HepG2 (cell line): ENCODE measurements at regions not wholly inside any gene's neighbourhood (a gene's known extent, or its start where the extent isn't known, plus 50 kb on each side); places are given as distances from the start of the nearest gene placed in this dataset.

Source experiments
- ATAC-seq: fragments of 200-7000 bp; cut with Tn5 transposase; 3 replicates; pipeline ENCODE4 v1.9.1; 2020; ENCODE audit warnings: mild to moderate bottlenecking, moderate library complexity
- BruUV-seq: library from RNA; stranded (reverse); fragments of 400-500 nt; replicated peaks from 2 replicates; lab custom pipeline; 2021; lab: Mats Ljungman, UMichigan
- CTCF ChIA-PET: fragments of 300-600 bp; formaldehyde crosslinking; extraction: SDS; loops from one replicate; lab custom pipeline; 2021; ENCODE audit warnings: low total read pairs, inconsistent platforms, low intra/inter-chr PET ratio; lab: Yijun Ruan, JAX
- POLR2A ChIA-PET: fragments of 350-600 bp; sonication (Branson Sonifier 250); formaldehyde crosslinking; loops from one replicate; lab custom pipeline; 2020; ENCODE audit warnings: antibody characterized with exemption, inconsistent platforms; lab: Yijun Ruan, JAX
- DNase-seq: peaks from one replicate; pipeline ENCODE4 v3.0.0-alpha.2; 2015; ENCODE audit warnings: low spot score
- FAIRE-seq: peaks from 3 replicates; lab custom pipeline; 2011; peaks lifted over from hg19 to GRCh38; lab: Jason Lieb, UNC
- H2AFZ ChIP-seq: one replicate; pipeline ENCODE4 v1.6.1; 2011; ENCODE audit warnings: low read length, inconsistent platforms
- H3K27ac ChIP-seq: fragments of 300-600 bp; 3 replicates; pipeline ENCODE4 v1.8.0; 2011; ENCODE audit warnings: mixed run types, mild to moderate bottlenecking, mixed read lengths, low read length, inconsistent platforms; ENCODE audit not compliant: insufficient read depth; ENCODE audit errors: extremely low read length
- H3K27me3 ChIP-seq, 2 experiments: fragments of 200-600 bp in 1 of 2; 2 replicates in 1 of 2; 3 replicates in 1 of 2; pipeline versions ENCODE4 v1.6.0 to v1.8.0; 2011; ENCODE audit warnings: low read length in 2 of 2, mild to moderate bottlenecking in 2 of 2, moderate library complexity in 2 of 2, inconsistent platforms in 1 of 2; ENCODE audit not compliant: insufficient read depth in 2 of 2, control insufficient read depth in 1 of 2
- H3K36me3 ChIP-seq, 2 experiments: fragments of 200-600 bp in 1 of 2; replicated peaks in 1 of 2; 2 replicates in 1 of 2; 3 replicates in 1 of 2; pipeline versions ENCODE4 v1.5.1 to v1.8.0; 2011; ENCODE audit warnings: low read length in 2 of 2, inconsistent platforms in 1 of 2; ENCODE audit not compliant: insufficient read depth in 2 of 2, control insufficient read depth in 1 of 2
- H3K4me1 ChIP-seq: 2 replicates; pipeline ENCODE4 v1.5.1; 2012; ENCODE audit warnings: low read length, inconsistent platforms; ENCODE audit not compliant: insufficient read depth
- H3K4me2 ChIP-seq: 2 replicates; pipeline ENCODE4 v1.6.0; 2011; ENCODE audit warnings: low read depth, low read length, inconsistent platforms
- H3K4me3 ChIP-seq, 3 experiments: fragments of 200-600 bp in 1 of 3; sonication (generic), shearing (Covaris generic) in 1 of 3; replicated peaks in 1 of 3; 2 replicates each; pipeline ENCODE4 v1.5.1; 2011 to 2016; ENCODE audit warnings: low read length in 3 of 3, inconsistent platforms in 2 of 3, low read depth in 2 of 3, mild to moderate bottlenecking in 2 of 3, control low read depth in 1 of 3, mixed read lengths in 1 of 3; ENCODE audit not compliant: insufficient read depth in 1 of 3
- H3K79me2 ChIP-seq: one replicate; pipeline ENCODE4 v1.6.1; 2011; ENCODE audit warnings: low read length, inconsistent platforms; ENCODE audit not compliant: insufficient read depth
- H3K9ac ChIP-seq: 2 replicates; pipeline ENCODE4 v1.6.0; 2011; ENCODE audit warnings: mild to moderate bottlenecking, low read depth, low read length, inconsistent platforms; ENCODE audit not compliant: insufficient read depth
- H3K9me3 ChIP-seq: 2 replicates; pipeline ENCODE4 v1.5.1; 2012; ENCODE audit warnings: mild to moderate bottlenecking, low read length
- H4K20me1 ChIP-seq: 2 replicates; pipeline ENCODE4 v1.6.0; 2011; ENCODE audit warnings: inconsistent platforms, mild to moderate bottlenecking, low read length, moderate library complexity; ENCODE audit not compliant: insufficient read depth
- BRCA1 ChIP-seq: sonication (generic); formaldehyde crosslinking; IDR thresholded peaks from 2 replicates; pipeline ENCODE4 v1.4.0; 2020; ENCODE audit warnings: missing genetic modification reagents
- ESRRA ChIP-seq: sonication (generic); formaldehyde crosslinking; IDR thresholded peaks from 2 replicates; pipeline ENCODE4 v1.5.1; 2020; ENCODE audit warnings: mild to moderate bottlenecking, low read depth, missing genetic modification reagents
- GATA4 ChIP-seq: sonication (generic); IDR thresholded peaks from 2 replicates; pipeline ENCODE4 v1.6.1; 2016; ENCODE audit warnings: antibody characterized with exemption, low read depth, borderline replicate concordance
- KAT7 ChIP-seq: IDR thresholded peaks from 2 replicates; pipeline ENCODE4 v1.6.1; 2018; ENCODE audit warnings: borderline replicate concordance, missing compliant biosample characterization
- RFXAP ChIP-seq: sonication (generic); formaldehyde crosslinking; IDR thresholded peaks from 2 replicates; pipeline ENCODE4 v1.4.0; 2020; ENCODE audit warnings: missing genetic modification reagents, borderline replicate concordance
- SOX6 ChIP-seq, 2 experiments: fragments of 450-650 bp in 1 of 2; sonication (generic) in 1 of 2; formaldehyde crosslinking in 1 of 2; IDR thresholded peaks; 2 replicates each; pipeline versions ENCODE4 v1.4.0 to v1.6.1; 2017 to 2020; ENCODE audit warnings: antibody characterized with exemption in 1 of 2, mild to moderate bottlenecking in 1 of 2, missing genetic modification reagents in 1 of 2
- TARDBP ChIP-seq: sonication (generic); formaldehyde crosslinking; IDR thresholded peaks from 2 replicates; pipeline ENCODE4 v1.8.0; 2022; ENCODE audit warnings: mild to moderate bottlenecking, missing genetic modification reagents
- ZBTB1 ChIP-seq: sonication (generic); formaldehyde crosslinking; IDR thresholded peaks from 2 replicates; pipeline ENCODE4 v1.4.0; 2020; ENCODE audit warnings: missing genetic modification reagents, borderline replicate concordance
- ZFP82 ChIP-seq: sonication (generic); formaldehyde crosslinking; IDR thresholded peaks from 2 replicates; pipeline ENCODE4 v1.5.1; 2020; ENCODE audit warnings: mild to moderate bottlenecking, missing genetic modification reagents, borderline replicate concordance
- ZNF75D ChIP-seq: sonication (generic); formaldehyde crosslinking; IDR thresholded peaks from 2 replicates; pipeline ENCODE4 v1.8.1; 2023; ENCODE audit warnings: missing genetic modification reagents, mild to moderate bottlenecking, borderline replicate concordance
- WGBS: methylation state at CpG from one replicate; pipeline ENCODE4 v1.1.6; 2017; ENCODE audit warnings: low lambda C conversion rate; 5-methylcytosine and 5-hydroxymethylcytosine counted together
- in situ Hi-C: cut with HindIII; loops from 2 replicates; pipeline ENCODE4 v1.10.0; 2017; ENCODE audit warnings: low pct_unique_long_range_greater_than_20kb; ENCODE audit not compliant: extremely low pct_ligation_motif_present
- intact Hi-C: fragments of 100-400 bp; cut with micrococcal nuclease; formaldehyde crosslinking; loops from one replicate; pipeline ENCODE4 v1.10.0; 2022; ENCODE audit not compliant: unreplicated experiment
- TF ChIP-seq, protein P1 (sequence below): sonication (generic); formaldehyde crosslinking; IDR thresholded peaks from 2 replicates; pipeline ENCODE4 v1.5.0; 2020; ENCODE audit warnings: mild to moderate bottlenecking, missing genetic modification reagents, moderate library complexity
- TF ChIP-seq, protein P2 (sequence below): sonication (generic); formaldehyde crosslinking; IDR thresholded peaks from 2 replicates; pipeline ENCODE4 v1.4.0; 2020; ENCODE audit warnings: missing genetic modification reagents, borderline replicate concordance

DNA sequence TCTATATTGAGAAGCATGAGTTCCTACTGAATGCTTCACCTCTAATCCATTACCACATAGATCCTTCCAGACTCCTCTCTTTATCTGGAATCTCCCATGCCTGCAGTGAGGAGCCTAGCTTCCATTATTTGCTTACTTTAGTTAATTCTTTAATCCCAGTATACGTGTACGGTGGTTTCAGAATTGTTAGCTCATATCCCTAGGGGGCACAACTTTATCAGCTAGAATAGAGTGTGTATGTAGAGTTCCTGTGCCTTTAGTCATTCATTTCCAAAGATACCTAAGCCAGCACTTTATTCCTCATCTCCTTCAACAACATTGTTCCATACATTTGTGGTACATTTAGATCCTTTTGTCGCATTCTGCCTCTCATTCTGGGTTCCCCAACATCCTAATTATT is 226.0 kb downstream of the TJP1 start:
- in situ Hi-C loops (no loop called here), intact Hi-C loops (no loop called here)
- DNase-seq, result no peak
- TF ChIP-seq, protein P1, sequence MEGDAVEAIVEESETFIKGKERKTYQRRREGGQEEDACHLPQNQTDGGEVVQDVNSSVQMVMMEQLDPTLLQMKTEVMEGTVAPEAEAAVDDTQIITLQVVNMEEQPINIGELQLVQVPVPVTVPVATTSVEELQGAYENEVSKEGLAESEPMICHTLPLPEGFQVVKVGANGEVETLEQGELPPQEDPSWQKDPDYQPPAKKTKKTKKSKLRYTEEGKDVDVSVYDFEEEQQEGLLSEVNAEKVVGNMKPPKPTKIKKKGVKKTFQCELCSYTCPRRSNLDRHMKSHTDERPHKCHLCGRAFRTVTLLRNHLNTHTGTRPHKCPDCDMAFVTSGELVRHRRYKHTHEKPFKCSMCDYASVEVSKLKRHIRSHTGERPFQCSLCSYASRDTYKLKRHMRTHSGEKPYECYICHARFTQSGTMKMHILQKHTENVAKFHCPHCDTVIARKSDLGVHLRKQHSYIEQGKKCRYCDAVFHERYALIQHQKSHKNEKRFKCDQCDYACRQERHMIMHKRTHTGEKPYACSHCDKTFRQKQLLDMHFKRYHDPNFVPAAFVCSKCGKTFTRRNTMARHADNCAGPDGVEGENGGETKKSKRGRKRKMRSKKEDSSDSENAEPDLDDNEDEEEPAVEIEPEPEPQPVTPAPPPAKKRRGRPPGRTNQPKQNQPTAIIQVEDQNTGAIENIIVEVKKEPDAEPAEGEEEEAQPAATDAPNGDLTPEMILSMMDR (CRISPR knock-in tag), result 0 out of 2 replicates have a peak, but pooled peaks have one; percentile 11
- TF ChIP-seq, protein P2, sequence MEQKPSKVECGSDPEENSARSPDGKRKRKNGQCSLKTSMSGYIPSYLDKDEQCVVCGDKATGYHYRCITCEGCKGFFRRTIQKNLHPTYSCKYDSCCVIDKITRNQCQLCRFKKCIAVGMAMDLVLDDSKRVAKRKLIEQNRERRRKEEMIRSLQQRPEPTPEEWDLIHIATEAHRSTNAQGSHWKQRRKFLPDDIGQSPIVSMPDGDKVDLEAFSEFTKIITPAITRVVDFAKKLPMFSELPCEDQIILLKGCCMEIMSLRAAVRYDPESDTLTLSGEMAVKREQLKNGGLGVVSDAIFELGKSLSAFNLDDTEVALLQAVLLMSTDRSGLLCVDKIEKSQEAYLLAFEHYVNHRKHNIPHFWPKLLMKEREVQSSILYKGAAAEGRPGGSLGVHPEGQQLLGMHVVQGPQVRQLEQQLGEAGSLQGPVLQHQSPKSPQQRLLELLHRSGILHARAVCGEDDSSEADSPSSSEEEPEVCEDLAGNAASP (CRISPR knock-in tag), result no peak
- no peak for TF ChIP-seq RFXAP (CRISPR knock-in tag)
- Histone ChIP-seq H4K20me1 (no peaks in the 10 kb centered on the region), H3K9me3 (no peaks in the 10 kb centered on the region), H3K36me3 (no peaks in the 10 kb centered on the region), H3K9ac (no peak overlapping the region), H3K4me1 (no peaks in the 10 kb centered on the region), H3K27ac (no peak overlapping the region), H3K79me2 (no peaks in the 10 kb centered on the region), H3K27me3 (no peaks in the 10 kb centered on the region; a peak in 2 of 5 replicates), H3K4me2 (no peak overlapping the region), H2AFZ (no peak overlapping the region), H3K4me3 (no peak overlapping the region)
- no TSS peak for BruUV-seq
- POLR2A ChIA-PET, result no interaction called here
- no peak for FAIRE-seq
- no peak for ATAC-seq
- CTCF ChIA-PET, result no interaction called here
- WGBS, result 34% methylated on average over 3 of the region's 3 CpGs

DNA sequence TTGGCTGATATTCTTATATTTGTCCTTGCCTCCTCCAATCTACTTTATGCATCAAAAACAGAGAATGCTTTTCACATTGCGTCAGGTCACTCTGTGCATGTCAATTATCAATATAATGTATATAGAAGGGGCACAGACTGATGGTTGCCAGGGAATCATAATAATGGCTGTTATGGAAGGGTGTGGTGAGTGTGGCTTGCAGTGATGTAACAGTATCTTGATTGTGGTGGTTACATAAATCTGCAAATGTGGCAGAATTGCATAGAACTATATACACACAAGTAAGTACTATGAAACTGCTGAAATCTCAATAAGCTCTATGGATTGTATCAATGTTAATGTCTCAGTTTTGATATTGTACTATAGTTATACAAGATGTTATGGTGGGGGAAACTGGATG is 228.6 kb downstream of the TJP1 start:
- ATAC-seq, result no peak
- Histone ChIP-seq H3K4me1 (no peaks in the 10 kb centered on the region), H3K4me2 (no peak overlapping the region), H3K4me3 (no peak overlapping the region), H3K9me3 (no peaks in the 10 kb centered on the region), H4K20me1 (no peaks in the 10 kb centered on the region), H3K36me3 (no peaks in the 10 kb centered on the region), H3K9ac (no peak overlapping the region), H3K27me3 (no peaks in the 10 kb centered on the region; a peak in 2 of 5 replicates), H3K79me2 (no peaks in the 10 kb centered on the region), H3K27ac (no peak overlapping the region), H2AFZ (no peak overlapping the region)
- DNase-seq, result no peak
- CTCF ChIA-PET, result no interaction called here
- TF ChIP-seq BRCA1 (CRISPR knock-in tag) (no peak), GATA4 (no peak), ZNF75D (CRISPR knock-in tag) (no peak), ZFP82 (CRISPR knock-in tag) (no peak), SOX6 (IDR thresholded peaks at IDR 0.05) (no peak), SOX6 (CRISPR knock-in tag; IDR thresholded peaks at IDR 0.05) (no peak), KAT7 (no peak), TARDBP (CRISPR knock-in tag) (no peak), ESRRA (CRISPR knock-in tag) (no peak), ZBTB1 (CRISPR knock-in tag) (no peak)
- intact Hi-C loops (no loop called here), in situ Hi-C loops (no loop called here)
- no TSS peak for BruUV-seq
- WGBS, result 45% methylated on average over 1 of the region's 1 CpG
- no peak for FAIRE-seq
- POLR2A ChIA-PET, result no interaction called here
